NCI-H226 (cell line): ENCODE measurements at regions not wholly inside any gene's neighbourhood (a gene's known extent, or its start where the extent isn't known, plus 50 kb on each side); places are given as distances from the start of the nearest gene placed in this dataset.
A peak's percentile ranks its signal among the peaks of the same experiment; 100 is the strongest.

Source experiments
- DNase-seq: peaks from one replicate; pipeline ENCODE4 v3.0.0-alpha.2; 2015

DNA sequence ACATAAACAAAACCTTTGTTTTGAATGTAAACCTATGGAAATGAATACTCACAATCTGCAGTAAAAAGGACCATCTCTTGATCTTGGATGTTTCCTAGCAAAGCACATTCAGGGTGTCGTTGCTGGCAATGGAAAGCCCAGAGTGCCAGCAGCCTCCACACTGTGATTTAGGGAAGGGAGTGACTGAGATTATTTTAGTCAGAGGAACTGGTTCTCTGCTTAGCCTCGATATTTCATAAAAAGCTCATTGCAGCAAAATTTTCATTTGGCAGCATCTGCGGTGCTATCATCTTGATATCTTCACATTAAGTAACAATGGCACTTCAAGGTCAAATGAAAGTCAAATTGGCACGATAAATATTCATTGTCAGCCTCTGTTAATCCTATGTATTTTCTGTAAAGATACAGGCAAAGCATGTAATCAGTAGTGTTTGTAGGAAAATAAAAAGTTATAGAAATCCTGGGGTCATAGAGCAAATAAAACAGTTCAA is 116.0 kb downstream of the MACIR start:
- no peak for DNase-seq

DNA sequence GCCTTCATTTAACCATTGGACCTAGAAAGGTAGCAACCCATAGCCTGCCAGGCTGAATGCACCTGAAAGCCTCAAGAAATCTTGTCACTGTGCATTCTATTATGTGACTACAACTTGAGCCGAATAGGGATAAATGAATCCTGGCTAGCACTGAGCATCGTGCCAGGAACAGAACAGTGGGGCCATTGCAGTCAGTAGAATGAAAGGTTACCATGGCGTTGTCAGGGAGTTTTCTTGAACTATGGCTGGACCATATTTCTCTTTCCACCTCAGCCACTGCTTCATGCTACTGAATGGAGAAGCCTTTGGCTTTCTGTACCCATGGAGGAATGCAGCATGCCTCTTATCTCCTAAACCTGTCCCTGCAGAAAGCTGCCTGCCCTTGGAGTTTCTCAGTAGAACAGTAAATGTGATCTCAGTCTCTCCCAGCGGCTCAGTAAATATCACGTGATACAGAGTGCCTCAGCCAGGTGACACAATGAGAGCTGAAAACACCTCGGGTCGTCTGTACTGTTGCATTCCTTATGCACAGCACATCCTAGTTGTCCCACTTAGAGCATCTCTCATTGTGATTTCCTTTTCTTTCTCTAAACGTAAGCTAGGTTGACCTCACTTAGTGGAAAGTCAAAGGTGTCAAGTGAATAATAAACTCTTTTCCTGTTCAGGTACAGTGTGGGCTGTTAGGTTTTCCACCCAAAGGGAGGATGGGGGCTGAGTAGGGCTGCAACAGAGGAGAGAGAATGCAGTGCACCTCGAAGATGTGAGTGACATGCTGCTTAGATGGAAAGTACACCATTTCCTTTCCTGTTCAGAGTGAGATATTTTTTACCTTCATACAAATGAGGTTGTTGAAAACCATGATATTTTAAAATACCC is 115.3 kb downstream of the MACIR start:
- no peak for DNase-seq

DNA sequence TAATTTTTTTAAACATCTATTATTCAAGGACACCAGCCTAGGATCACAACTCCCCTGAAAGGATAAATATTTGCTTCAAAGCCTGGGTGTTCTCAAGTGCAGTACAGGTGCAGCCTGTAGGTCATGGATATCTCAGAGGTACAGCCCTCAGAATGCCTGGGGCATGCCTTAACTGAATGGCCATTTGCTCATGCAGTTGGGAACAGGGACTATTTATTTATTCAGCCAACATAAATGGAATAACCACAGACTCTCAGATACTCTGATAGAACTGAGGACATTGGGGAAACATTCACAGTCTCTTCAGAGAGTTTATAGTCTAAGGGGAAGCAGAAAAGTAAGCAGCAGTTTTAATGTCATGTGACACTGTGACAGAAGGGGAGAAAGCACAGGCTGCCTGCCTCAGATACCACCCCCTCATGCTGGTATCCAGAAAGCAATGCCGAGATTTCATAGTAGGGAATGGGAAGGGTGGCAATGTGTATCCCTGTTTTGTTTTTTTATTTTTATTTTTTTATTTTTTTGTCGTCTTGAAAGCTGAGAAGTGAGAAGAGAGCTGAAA is 112.6 kb downstream of the MACIR start:
- no peak for DNase-seq

DNA sequence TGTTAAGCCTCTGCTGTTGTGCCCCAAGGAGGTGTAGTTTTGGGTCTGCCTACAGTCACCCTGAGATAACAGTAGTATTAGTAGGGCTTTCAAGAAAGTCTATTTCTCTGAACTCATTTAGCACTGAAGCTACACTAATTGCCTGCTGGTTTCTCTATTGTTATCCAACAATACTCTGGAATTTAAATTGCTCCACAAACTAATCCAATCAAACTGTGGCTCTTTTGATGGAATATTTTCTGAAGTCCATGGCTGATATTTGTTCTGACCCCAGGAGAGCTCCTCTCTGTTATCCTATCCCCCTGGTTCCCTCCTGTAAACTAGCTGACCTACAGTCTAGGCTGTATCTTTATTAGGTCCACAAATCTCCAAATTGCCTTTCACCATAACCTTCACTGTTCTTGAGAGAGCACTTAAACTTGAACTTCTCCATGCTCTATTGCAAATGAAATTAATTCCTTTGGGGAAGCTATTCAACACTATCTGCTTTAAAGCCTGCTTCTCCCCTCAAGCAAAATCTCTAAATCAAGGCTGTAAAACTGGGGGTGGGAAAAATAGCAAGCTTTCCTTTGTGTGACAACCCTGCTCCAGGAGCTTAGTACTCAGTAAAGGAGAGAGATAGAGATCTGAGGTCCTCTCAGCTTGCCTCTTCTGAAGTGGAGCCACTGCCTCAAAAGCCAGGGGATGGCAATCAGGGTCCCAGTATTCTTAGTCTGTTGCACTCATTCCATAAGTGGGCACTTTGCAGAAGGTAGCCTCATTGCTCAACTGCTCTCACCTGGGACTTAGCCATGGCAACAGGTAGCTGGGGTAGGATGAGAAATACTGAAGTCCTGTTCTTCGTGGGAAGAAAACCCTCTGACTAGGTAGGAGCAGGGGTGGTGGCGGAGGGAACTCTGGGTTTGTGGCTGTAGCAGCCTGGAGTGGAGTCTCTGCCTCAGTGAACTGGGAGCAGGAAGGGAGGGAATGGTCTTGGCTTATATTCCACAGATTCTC is 110.9 kb downstream of the MACIR start:
- DNase-seq: no peak

DNA sequence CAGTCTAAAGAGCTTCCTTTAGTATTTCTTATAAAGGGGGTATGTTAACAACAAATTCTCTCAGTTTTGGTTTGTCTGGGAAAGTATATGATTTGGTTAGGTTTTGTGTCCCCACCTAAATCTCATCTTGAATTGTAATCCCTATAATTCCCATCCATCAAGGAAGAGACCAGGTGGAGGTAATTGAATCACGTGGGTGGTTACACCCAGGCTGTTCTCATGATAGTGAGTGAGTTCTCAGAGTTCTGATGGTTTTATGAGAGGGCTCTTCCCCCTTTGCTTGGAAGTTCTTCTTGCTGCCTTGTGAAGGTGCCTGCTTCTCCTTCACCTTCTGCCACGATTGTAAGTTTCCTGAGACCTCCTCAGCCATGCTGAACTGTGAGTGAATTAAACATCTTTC is 109.1 kb downstream of the MACIR start:
- no peak for DNase-seq

DNA sequence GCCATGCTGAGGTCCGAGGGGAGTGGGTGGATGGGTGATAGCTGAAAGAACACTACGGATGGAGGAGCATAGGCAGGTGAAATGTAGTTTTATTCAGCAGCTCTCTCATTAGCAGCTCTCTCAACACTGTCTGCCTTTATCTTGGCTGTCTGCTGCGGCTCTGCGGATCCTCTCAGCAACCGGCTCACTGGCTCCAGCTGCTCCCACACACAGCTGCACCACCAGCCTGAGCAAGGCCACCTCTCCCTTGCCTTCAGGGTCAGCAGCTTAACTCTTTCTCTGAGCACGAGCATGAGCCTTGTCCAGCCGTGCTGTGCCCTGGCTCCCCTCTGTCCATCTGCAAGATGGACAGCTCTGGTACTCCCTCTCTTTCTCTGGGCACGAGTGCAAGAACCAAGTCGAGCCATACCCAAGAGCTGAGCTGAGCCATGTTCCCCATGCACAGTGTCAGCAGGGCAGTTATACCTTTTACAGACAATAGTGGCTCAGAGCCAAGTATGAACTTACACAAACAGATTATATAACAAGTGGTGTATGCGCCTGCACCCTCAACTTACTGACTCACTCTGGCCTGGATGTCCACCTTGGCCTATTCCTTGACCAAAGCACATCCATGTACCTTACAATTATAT is 108.5 kb downstream of the MACIR start:
- DNase-seq: no peak

DNA sequence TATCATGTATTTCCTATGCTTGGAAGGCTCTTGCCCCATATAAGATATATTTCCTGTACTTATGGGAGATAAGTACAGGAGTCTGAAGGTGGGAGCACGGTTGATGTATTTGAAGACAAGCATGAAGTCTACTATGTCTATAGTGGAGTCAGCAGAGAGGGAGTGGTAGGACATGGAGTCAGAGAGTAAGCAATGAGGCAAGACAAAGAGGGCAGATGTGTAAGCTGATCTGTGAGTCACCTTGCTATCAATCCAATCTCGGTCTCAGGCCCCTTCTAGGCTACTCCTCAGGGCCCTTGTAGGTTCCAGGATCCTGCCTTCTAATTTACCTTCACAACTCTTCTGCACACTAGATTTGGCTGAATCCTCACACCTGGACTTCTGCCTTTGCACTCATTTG is 105.5 kb downstream of the MACIR start:
- DNase-seq: no peak

DNA sequence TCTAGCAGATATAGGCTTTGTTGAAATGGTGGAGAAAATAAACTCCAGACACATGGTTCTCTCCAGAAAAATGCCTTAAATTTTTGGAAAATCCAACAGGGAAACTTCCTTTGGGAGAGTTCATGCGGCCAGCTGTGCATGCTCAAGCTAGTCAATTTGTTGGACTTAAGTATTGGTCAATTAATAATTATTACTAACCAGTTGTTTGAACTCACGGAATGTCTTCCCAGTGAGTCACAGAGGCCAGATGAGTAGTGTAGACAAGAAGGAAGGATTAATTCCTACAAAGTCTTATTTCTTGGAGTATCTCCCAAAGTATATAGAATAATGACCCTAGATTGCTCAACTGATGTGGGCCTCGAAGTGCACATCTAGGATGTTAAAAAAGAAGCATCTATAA is 103.6 kb downstream of the MACIR start:
- DNase-seq: no peak

DNA sequence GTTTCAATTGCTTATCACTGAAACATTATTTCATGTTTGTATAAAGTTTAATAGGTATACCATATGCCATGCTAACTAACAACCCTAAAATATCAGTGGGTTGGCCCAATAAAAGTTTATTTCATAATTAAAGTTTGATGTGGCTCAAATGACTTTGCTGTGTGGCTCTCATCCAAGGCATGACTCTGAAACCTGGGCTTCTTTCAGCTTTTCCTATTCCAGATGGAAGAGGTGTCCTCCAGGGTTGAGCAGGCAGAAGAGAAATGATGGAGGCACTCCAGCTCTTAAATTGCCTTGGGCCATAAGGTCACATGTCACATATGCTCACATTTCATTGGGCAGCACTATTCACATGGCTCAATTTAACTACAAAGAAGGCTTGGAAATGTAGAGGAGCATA is 101.9 kb downstream of the MACIR start:
- no peak for DNase-seq

DNA sequence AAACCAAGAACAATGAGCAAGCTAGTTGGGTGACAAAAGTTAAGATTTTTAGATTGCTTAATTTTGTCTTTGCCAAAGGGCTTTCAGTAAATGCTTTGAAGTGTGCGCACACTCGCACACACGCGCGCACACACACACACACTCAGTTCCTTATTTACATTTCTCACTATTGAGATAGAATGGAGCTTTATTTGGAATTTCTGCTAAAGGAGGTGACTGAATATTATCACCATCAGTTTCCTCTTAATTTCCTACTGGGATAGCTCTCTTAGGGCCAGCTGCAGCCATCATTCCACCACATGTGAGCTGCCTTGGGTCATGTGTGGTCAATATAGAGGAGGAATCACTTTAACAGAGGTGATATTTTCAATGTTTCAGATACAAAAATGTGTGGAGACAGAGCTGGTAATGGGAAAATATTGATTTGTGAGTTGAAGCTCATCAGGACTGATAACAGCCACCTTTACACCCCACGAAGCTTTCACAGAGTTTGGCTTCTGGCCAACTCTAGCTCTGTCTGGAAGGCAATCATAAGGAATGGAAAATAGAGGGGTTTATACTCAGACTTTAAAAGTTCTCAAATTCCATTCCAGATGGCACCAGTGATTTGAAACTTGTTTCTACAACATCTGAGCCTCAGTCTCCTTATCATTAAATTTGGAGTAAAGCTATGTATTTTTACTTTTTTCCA is 99.9 kb downstream of the MACIR start:
- no peak for DNase-seq

DNA sequence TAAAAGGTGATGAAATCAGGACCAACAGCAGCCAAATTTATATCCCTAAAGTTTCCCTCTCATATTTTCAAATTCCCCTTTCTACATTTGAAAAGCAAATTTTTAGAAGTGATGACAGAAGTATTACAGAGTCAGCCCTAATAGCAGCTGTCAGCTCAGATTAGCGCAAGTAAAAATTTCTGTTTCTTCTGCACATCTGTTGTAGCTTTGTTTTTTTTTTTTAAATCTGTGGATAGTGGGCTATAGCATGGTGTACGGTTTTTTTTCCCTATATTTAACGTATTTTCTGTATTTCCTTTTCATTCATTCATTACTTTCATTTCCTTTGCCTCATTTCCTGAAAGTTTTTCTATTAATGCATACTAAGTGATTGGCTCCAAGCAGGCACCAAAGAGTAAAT is 99.1 kb downstream of the MACIR start:
- DNase-seq: no peak

DNA sequence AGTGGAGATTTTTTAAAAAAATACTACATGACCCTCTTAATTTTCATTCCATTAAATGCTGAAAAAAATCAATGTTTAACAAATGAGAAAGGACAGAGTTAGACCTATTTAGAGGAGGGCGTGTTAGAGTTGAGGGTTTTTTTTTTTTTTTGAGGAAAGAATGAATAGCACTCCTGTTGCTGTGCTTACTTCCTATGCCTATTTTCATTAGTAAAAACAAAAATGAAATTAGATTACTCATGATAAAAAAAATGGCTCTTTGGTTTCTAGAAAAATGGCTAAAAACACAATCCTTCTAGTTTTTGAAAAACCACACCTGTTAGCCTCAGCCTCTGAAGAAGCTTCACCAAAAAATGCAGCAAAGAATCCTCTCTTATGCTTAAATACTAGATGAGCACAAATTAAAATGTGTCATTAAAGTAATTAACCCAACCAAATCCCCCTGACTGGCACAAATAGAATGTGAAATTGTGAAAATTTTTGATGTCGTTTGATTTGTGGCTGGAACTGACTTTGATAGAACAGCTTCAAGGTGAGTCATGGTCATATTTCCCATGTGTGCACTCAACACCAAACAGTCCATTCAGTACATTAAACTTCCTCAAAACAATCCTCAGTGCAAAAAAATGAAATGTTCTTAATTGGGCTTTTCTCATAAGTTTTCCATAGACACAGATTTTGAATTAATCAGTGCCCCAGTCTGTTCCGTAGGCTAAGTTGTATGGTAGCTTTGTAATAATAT is 98.0 kb downstream of the MACIR start:
- DNase-seq: peak; percentile 19

DNA sequence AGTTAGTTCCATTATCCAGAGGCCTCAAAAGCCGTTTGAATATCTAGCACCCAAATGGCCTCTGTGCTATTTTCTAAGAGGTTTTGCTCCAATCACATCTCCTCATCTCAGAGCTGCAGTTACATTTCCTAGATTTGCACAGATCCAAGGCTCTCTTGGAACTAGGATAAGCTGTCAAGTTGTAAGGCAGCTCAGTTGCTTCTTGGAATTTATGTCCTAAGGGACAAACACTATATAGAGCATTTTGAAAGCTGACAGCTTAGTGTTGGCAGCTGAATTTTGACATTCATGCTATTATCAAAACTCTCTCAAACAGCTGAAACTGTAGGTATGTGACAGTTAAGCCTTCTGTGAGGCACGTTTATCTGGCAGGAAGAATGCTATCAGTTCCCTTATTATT is 97.0 kb downstream of the MACIR start:
- no peak for DNase-seq

DNA sequence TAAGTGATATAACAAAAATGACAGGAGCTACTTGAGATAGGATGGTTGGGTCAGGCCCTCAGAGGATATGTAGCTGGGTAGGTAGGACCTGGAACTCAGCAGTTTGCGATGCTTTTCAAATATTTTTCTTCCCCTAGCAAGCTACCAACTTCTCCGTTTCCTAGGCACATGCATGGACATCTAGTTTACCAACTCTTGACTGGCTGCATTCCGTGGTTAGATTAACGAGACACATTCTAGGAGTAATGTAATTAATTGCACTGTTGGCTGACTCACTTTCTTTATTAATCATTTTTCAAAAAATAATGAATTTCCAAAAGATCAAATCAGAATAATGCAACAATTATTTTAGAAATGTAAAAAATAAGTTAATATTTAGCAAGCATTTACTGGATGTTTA is 95.9 kb downstream of the MACIR start:
- no peak for DNase-seq

DNA sequence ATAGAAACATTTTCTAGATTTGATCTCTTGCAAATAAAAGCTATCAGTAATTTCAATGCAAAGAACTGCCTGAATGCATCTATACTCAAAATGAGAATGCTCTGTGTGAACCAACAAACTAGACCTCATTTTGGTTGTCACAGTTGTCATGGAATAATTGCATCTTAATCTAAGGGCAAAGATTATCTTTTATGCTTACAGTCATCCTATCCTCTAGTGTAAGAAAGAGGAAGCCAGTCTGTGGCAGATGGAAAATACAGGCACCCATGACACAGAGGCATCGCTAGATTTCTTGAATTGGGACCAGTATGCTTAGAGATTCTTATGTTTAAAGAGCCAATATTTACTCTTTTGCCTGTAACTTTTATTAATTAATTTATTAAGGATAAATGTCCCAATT is 95.0 kb downstream of the MACIR start:
- no peak for DNase-seq

DNA sequence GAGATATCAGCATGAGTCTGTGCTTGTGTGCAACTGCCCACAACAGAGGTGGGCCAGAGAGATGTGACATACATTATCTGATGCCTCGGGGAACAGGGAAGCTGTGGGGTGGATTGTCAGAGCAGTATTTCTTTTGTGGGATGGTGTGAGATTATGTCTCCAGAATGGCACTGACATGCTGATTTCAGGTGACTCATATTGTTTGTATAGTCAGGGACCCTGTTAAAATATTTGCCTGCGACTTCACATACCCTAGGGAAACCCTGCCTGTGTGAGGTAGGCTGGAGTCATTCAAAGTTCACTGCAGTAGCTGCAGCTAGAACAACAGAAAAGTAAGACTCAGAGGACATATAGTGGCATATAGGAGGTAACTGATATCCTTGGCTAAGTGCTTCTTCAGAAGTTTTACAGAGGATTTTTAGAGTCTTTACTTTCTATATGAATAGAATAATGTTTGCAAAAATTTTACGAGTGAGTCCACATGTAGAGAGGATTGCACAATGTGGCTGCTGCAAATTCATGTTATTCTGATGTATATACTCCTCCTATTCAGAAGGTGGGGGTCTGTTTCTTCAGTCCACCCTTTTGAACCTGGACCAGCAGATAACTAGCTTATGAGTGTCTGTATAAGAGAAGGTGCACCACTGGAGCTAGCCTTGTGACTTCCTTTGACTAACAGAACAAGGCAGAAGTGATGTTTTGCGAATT is 89.3 kb downstream of the MACIR start:
- DNase-seq: no peak

DNA sequence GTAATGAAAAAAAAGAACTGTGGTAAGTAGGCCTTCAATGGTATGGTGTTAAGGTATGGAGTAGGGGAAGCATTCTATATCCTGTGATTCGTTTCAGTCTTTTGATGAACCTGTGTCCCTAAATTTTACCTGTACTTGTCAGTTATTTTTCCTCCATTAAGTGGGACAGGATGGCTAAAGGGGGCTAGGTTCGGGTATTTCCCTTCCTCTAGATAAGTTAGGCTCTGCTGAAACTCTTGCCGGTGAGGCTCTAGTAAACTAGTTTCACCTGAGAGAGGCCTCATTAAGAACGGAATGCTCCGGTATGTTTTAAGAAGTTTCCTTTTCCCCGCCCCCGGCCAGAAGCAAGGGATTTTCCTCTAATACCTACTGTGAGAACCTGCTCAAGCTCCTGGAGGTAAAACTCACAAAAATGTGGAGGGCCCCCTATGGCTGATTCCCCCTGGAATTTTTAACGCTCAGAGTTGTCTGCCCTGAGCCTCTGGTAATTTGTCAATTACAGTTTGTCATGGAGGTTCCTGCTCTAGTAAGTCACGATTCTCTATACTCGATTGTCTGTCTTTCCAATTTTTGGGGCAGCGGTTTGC is 87.7 kb downstream of the MACIR start:
- no peak for DNase-seq

DNA sequence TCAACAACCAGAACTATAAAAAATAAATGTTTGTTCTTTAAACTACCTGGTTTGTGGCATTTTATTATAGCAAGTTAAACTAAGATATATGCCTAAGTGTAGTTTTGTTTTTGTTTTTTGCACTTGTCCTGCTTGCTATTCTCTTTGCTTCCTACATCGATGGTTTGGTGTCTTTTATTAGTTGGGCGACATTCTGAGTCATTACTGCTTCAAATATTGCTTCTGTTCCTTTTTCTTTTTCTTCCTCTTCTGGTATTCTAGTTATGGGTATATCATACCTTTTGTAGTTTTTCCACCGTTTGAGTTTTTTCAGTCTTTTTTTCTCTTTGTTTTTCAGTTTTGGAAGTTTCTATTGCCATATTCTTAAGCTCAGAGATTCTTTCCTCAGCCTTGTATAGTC is 86.9 kb downstream of the MACIR start:
- no peak for DNase-seq

DNA sequence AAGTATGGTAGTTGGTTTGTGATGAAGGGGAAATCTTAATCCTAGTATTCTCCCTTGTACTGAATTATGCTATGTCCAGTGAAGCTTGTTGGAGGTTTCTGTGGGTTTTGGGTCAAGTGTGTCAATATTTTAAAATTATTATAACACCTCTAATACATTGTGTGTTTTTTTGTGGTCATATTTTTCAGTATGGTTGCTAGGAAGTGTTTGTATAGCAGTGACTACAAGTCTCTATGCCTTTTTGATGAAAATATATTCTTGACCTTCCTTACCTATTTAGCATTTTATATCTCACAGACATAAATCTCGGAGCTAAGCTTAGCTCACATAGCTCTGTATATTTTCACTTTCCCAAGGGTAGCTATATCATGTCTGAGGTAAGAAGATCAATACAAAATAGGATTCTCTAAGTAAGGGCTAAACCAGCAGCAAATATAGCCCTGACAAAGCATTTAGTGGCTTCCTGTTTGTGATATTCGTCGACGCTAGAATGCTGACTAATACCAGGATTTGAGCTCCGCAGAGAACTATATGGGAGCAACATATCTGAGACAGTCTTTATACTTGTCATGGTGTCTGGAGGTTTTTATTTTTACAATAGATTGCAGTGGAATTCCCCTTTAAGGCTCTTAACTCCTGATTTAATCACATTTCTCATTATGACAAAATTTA is 82.3 kb downstream of the MACIR start:
- no peak for DNase-seq

DNA sequence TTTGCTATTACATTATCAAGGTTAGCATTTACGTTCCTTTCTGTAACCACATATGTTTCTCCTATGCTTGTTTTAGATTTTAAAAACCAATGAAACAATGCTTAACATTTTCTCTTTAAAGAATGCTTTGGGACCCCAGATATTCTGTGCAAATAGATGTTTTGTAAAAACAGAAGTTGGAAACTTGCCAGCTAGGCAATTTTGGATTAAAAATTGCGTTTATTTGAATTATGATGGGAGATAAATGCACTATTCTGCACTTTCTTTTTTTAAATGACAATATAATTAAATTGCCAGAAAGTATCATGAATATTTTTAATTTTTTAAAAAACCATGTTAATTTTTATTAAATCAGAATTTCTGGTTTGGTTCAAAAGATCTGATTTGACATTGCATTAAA is 81.6 kb downstream of the MACIR start:
- DNase-seq: no peak
